Endothelial cell of umbilical vein (primary cell): ENCODE measurements at regions not wholly inside any gene's neighbourhood (a gene's known extent, or its start where the extent isn't known, plus 50 kb on each side); places are given as distances from the start of the nearest gene placed in this dataset.
"Not testable (repeated sequence)": the region's sequence is repeated elsewhere in the genome, so short reads cannot be mapped to it uniquely, and the experiment has no call there.

ENCODE experiments used
- CTCF ChIP-seq, 2 donors: IDR thresholded peaks; 1 replicate in 1 of 2; 2 replicates in 1 of 2; pipeline ENCODE4 v1.5.1; 2011; ENCODE audit warnings: low read length in 2 of 2, mild to moderate bottlenecking in 2 of 2, moderate library complexity in 2 of 2, control low read depth in 1 of 2, inconsistent platforms in 1 of 2, low read depth in 1 of 2; ENCODE audit not compliant: insufficient read depth in 1 of 2; ENCODE audit errors: extremely low read depth in 1 of 2
- MYC ChIP-seq: IDR thresholded peaks from one replicate; pipeline ENCODE4 v1.6.1; 2011; ENCODE audit warnings: mild to moderate bottlenecking, low read depth, low read length

GRCh38 chr21:7956998-7957712, 2564.2 kb upstream of the TPTE start:
- TF ChIP-seq MYC; CTCF (IDR thresholded peaks at IDR 0.05; ENCODE audit: extremely low read depth in 1 of 2, insufficient read depth in 1 of 2, low read depth in 1 of 2, low read length in 2 of 2): not testable (repeated sequence)
